Inflammatory macrophage treated with lipopolysaccharide for 1 hour (primary cell): ENCODE measurements at regions not wholly inside any gene's neighbourhood (a gene's known extent, or its start where the extent isn't known, plus 50 kb on each side); places are given as distances from the start of the nearest gene placed in this dataset.

Experiments
- DNase-seq, 2 donors: peaks; one replicate each; pipeline ENCODE4 v3.0.0-alpha.2; 2020 to 2022

GRCh38 chr11:10641912-10642697, 51.5 kb downstream of the IRAG1 start:
- no peak for DNase-seq

GRCh38 chr11:10641177-10641911, 52.2 kb downstream of the IRAG1 start:
- peak; percentile 22 to 51 for DNase-seq

- DNase-seq = peak; percentile 49 to 61
These were observed 53.2 kb downstream of the IRAG1 start for GRCh38 chr11:10640308-10640707.

GRCh38 chr11:10639350-10639749, 54.2 kb downstream of the IRAG1 start:
- DNase-seq = peak; percentile 25 to 32

- DNase-seq = no peak
These were observed 55.1 kb downstream of the IRAG1 start for GRCh38 chr11:10638316-10638925.

GRCh38 chr11:10637731-10638151, 55.8 kb downstream of the IRAG1 start:
- DNase-seq = no peak

GRCh38 chr11:10634407-10634806, 59.1 kb downstream of the IRAG1 start:
- DNase-seq = no peak

GRCh38 chr11:10633261-10633660, 60.3 kb downstream of the IRAG1 start:
- no peak for DNase-seq

- no peak for DNase-seq
These were observed 61.1 kb downstream of the IRAG1 start for GRCh38 chr11:10632483-10632882.

GRCh38 chr11:10631761-10632160, 61.8 kb downstream of the IRAG1 start:
- DNase-seq = no peak

GRCh38 chr11:10629411-10630002, 61.0 kb upstream of the LYVE1 start:
- DNase-seq = no peak

- DNase-seq = no peak
These were observed 60.2 kb upstream of the LYVE1 start for GRCh38 chr11:10628508-10629236.

- no peak for DNase-seq
These were observed 59.4 kb upstream of the LYVE1 start for GRCh38 chr11:10627816-10628215.

GRCh38 chr11:10627291-10627690, 58.8 kb upstream of the LYVE1 start:
- no peak for DNase-seq

GRCh38 chr11:10625982-10626311, 57.5 kb upstream of the LYVE1 start:
- DNase-seq = no peak

GRCh38 chr11:10625281-10625981, 57.0 kb upstream of the LYVE1 start:
- no peak for DNase-seq

GRCh38 chr11:10623797-10624761, 55.6 kb upstream of the LYVE1 start:
- peak in 1 of 2 donors; percentile 28 for DNase-seq

- DNase-seq = peak; percentile 71 to 79
These were observed 54.7 kb upstream of the LYVE1 start for GRCh38 chr11:10622957-10623791.

GRCh38 chr11:10622108-10622507, 53.6 kb upstream of the LYVE1 start:
- no peak for DNase-seq

- DNase-seq = no peak
These were observed 50.7 kb upstream of the LYVE1 start for GRCh38 chr11:10619131-10619680.
